GM12874 (cell line): ENCODE measurements at regions not wholly inside any gene's neighbourhood (a gene's known extent, or its start where the extent isn't known, plus 50 kb on each side); places are given as distances from the start of the nearest gene placed in this dataset.

Source experiments
- CTCF ChIP-seq: IDR thresholded peaks from 2 replicates; pipeline ENCODE4 v1.5.1; 2011; ENCODE audit warnings: low read depth, mild to moderate bottlenecking, control low read depth, low read length, moderate library complexity; ENCODE audit not compliant: insufficient read depth

DNA sequence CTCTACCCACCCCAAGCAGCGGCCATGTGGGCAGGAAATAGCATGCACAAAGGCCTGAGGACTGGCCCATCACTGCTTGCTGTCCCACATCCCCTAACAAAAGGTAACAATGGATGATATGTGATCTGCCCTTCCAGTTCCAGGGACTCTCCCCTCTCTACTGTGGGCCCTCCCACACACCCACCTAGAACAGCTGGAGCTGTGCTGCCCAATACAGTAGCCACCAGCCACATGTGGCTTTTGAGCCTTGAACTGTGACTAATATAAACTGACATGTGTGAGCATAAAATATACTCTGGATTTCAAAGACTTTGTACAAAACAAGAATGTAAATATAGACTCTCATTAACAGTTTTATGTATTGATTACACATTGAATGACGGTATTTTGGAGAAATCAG lies 78.1 kb downstream of the C5orf15 start:
- no peak for TF ChIP-seq CTCF

- TF ChIP-seq CTCF: no peak
Measured at GRCh38 chr5:133889271-133889905, 79.0 kb downstream of the C5orf15 start.

- no peak for TF ChIP-seq CTCF
Measured at GRCh38 chr5:133888625-133888991, 79.8 kb downstream of the C5orf15 start.

GRCh38 chr5:133885566-133885965 lies 82.9 kb downstream of the C5orf15 start:
- no peak for TF ChIP-seq CTCF

GRCh38 chr5:133884569-133885311 lies 83.7 kb downstream of the C5orf15 start:
- no peak for TF ChIP-seq CTCF

GRCh38 chr5:133883916-133884315 lies 84.5 kb downstream of the C5orf15 start:
- no peak for TF ChIP-seq CTCF

DNA sequence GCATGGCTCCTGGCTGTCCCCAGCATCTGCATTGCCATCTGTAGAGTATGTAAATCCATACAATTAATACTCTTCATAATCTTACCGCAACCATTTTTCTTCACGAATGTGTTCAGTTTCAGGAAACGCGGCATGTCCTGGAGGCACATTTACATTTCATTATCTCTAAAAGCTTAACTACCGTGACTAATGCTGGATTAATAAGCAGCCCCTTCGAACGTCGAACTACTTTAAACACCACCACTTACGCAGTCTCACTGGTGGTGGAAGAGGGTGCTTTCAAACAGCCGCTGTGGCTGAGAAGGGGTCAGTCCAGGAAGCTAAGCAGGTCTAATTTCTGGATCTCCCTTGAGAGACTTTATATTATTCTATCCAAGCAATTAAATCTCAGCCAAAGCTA lies 85.6 kb downstream of the C5orf15 start:
- TF ChIP-seq CTCF: no peak
